ENCODE measurements at regions not wholly inside any gene's neighbourhood (a gene's known extent, or its start where the extent isn't known, plus 50 kb on each side); places are given as distances from the start of the nearest gene placed in this dataset.

GRCh38 chr5:5902678-5903646 lies 475.4 kb downstream of the MED10 start:
- Mint-ChIP-seq H3K36me3 (no peaks in the 10 kb centered on the region), H3K4me3 (no peak overlapping the region), H3K4me1 (ENCODE audit: unreplicated experiment) (no peaks in the 10 kb centered on the region), H3K9me3 (no peaks in the 10 kb centered on the region), H3K27me3 (peaks cover 9% of the 10 kb centered on the region), H3K27ac (no peak overlapping the region)
- TF ChIP-seq CTCF (conservative IDR thresholded peaks at IDR 0.05) = no peak
- no peak for DNase-seq (ENCODE audit: extremely low spot score, unreplicated experiment)

- Mint-ChIP-seq H3K9me3 (no peaks in the 10 kb centered on the region), H3K27me3 (peaks cover 3% of the 10 kb centered on the region), H3K4me1 (ENCODE audit: unreplicated experiment) (no peaks in the 10 kb centered on the region), H3K27ac (no peak overlapping the region), H3K36me3 (no peaks in the 10 kb centered on the region), H3K4me3 (no peak overlapping the region)
- no peak for DNase-seq (ENCODE audit: extremely low spot score, unreplicated experiment)
- TF ChIP-seq CTCF (conservative IDR thresholded peaks at IDR 0.05) = no peak
Measured at GRCh38 chr5:5900350-5900749, 477.9 kb downstream of the ICE1 start.

DNA sequence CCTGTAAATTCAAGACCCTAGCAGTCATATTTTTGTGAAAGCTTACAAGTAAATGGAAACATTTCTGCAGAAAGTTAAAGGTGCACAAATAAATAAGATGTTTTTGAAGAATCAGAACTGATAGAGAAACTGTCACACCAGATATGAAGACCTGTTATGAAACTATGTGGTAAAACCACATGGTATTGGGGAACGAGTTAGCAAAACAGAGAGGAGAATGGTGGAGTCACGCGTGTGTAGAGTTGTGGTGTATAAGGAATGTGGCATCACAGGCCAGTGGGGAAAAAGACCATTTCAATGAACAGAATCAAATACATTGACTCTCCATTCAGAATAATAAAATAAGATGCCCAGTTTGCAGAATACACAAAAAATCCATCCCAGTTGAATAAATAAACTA lies 477.2 kb downstream of the ICE1 start:
- no peak overlapping the region for H3K4me3 Mint-ChIP-seq
- no peaks in the 10 kb centered on the region for H3K36me3 Mint-ChIP-seq
- H3K4me1 Mint-ChIP-seq (ENCODE audit: unreplicated experiment) = no peaks in the 10 kb centered on the region
- H3K27ac Mint-ChIP-seq = no peak overlapping the region
- no peak for DNase-seq (ENCODE audit: extremely low spot score, unreplicated experiment)
- H3K9me3 Mint-ChIP-seq = no peaks in the 10 kb centered on the region
- peaks cover 3% of the 10 kb centered on the region for H3K27me3 Mint-ChIP-seq
- TF ChIP-seq CTCF (conservative IDR thresholded peaks at IDR 0.05) = no peak

DNA sequence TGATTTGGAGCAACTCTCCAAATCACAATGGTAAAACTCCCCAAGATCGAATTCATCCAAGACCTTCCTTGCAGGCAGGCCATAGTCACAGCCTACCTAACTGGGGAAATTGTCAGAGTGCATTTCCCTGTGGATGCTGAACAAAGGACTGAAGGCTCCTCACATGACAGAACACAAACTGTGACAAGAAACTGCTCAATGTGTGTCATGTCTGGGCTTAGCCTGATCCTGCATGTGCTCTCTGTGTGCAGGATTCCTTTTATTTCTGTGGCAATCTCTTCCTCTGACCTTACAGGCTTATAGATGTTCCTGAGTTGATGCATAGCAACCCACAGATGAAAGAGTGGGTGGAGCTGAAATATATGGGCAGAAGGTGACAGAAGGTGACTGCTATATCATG lies 465.8 kb downstream of the ICE1 start:
- Mint-ChIP-seq H3K36me3 (no peaks in the 10 kb centered on the region), H3K27ac (no peak overlapping the region), H3K27me3 (peaks cover 30% of the 10 kb centered on the region), H3K9me3 (no peaks in the 10 kb centered on the region), H3K4me1 (ENCODE audit: unreplicated experiment) (peaks cover 7% of the 10 kb centered on the region), H3K4me3 (no peak overlapping the region)
- DNase-seq (ENCODE audit: extremely low spot score, unreplicated experiment) = no peak
- no peak for TF ChIP-seq CTCF (conservative IDR thresholded peaks at IDR 0.05)

- Mint-ChIP-seq H3K4me1 (ENCODE audit: unreplicated experiment) (peaks cover 7% of the 10 kb centered on the region), H3K36me3 (no peaks in the 10 kb centered on the region), H3K27ac (no peak overlapping the region), H3K27me3 (peaks cover 30% of the 10 kb centered on the region), H3K4me3 (no peak overlapping the region), H3K9me3 (no peaks in the 10 kb centered on the region)
- TF ChIP-seq CTCF (conservative IDR thresholded peaks at IDR 0.05) = no peak
- DNase-seq (ENCODE audit: extremely low spot score, unreplicated experiment) = no peak
Measured at GRCh38 chr5:5887833-5888232, 465.4 kb downstream of the ICE1 start.
